ENCODE measurements at regions not wholly inside any gene's neighbourhood (a gene's known extent, or its start where the extent isn't known, plus 50 kb on each side); places are given as distances from the start of the nearest gene placed in this dataset.

GRCh38 chr19:28207244-28207643 lies 1005.7 kb downstream of the UQCRFS1 start:
- Mint-ChIP-seq H3K9me3 (peaks cover 0 to 35% (median 15%) of the 10 kb centered on the region in 8 donors), H3K27me3 (no peaks in the 10 kb centered on the region), H3K4me1 (no peaks in the 10 kb centered on the region), H3K36me3 (no peaks in the 10 kb centered on the region), H3K4me3 (no peak overlapping the region), H3K27ac (peak overlapping the region in 1 of 7 donors; percentile 37)
- DNase-seq = no peak
- ChIA-PET POLR2A (ENCODE audit: partially characterized antibody) (no interaction called here), CTCF (ENCODE audit: partially characterized antibody) (interaction anchor here (0.5 kb wide), 1 partner anchor 1057 kb away, joined by 4 read pairs; no protein-coding TSS in a partner anchor)
- Histone ChIP-seq H3K27ac (ENCODE audit: low read depth, low read length) (no peak overlapping the region), H3K9me3 (ENCODE audit: control insufficient read depth in 1 of 2, low read length in 2 of 2) (no peaks in the 10 kb centered on the region), H3K36me3 (ENCODE audit: insufficient read depth, low read length) (no peaks in the 10 kb centered on the region), H3K27me3 (ENCODE audit: insufficient read depth, low read length) (no peaks in the 10 kb centered on the region), H3K4me3 (ENCODE audit: low read length in 2 of 2) (no peak overlapping the region), H3K4me1 (ENCODE audit: insufficient read depth, low read length) (no peaks in the 10 kb centered on the region)
- intact Hi-C loops (cut with micrococcal nuclease) = no loop called here

GRCh38 chr19:28201462-28201943 lies 1011.4 kb downstream of the UQCRFS1 start:
- intact Hi-C loops (cut with micrococcal nuclease) = no loop called here
- Histone ChIP-seq H3K27ac (ENCODE audit: low read depth, low read length) (no peak overlapping the region), H3K4me1 (ENCODE audit: insufficient read depth, low read length) (no peaks in the 10 kb centered on the region), H3K27me3 (ENCODE audit: insufficient read depth, low read length) (no peaks in the 10 kb centered on the region), H3K4me3 (ENCODE audit: low read length in 2 of 2) (no peak overlapping the region), H3K9me3 (ENCODE audit: control insufficient read depth in 1 of 2, low read length in 2 of 2) (no peaks in the 10 kb centered on the region), H3K36me3 (ENCODE audit: insufficient read depth, low read length) (no peaks in the 10 kb centered on the region)
- H3K4me3 Mint-ChIP-seq = no peak overlapping the region
- H3K27me3 Mint-ChIP-seq = no peaks in the 10 kb centered on the region
- DNase-seq = no peak
- CTCF ChIA-PET (ENCODE audit: partially characterized antibody) = no interaction called here
- POLR2A ChIA-PET (ENCODE audit: partially characterized antibody) = no interaction called here
- no peak overlapping the region for H3K27ac Mint-ChIP-seq
- H3K4me1 Mint-ChIP-seq = no peaks in the 10 kb centered on the region
- no peaks in the 10 kb centered on the region for H3K36me3 Mint-ChIP-seq
- H3K9me3 Mint-ChIP-seq = peaks cover 0 to 43% (median 24%) of the 10 kb centered on the region in 8 donors

GRCh38 chr19:28199323-28199722 lies 1013.6 kb downstream of the UQCRFS1 start:
- intact Hi-C loops (cut with micrococcal nuclease) = no loop called here
- DNase-seq = no peak
- Histone ChIP-seq H3K4me1 (ENCODE audit: insufficient read depth, low read length) (no peaks in the 10 kb centered on the region), H3K9me3 (ENCODE audit: control insufficient read depth in 1 of 2, low read length in 2 of 2) (no peaks in the 10 kb centered on the region), H3K27me3 (ENCODE audit: insufficient read depth, low read length) (no peaks in the 10 kb centered on the region), H3K4me3 (ENCODE audit: low read length in 2 of 2) (no peak overlapping the region), H3K27ac (ENCODE audit: low read depth, low read length) (no peak overlapping the region), H3K36me3 (ENCODE audit: insufficient read depth, low read length) (no peaks in the 10 kb centered on the region)
- ChIA-PET POLR2A (ENCODE audit: partially characterized antibody) (no interaction called here), CTCF (ENCODE audit: partially characterized antibody) (no interaction called here)
- peaks cover 0 to 3% of the 10 kb centered on the region in 2 donors for H3K36me3 Mint-ChIP-seq
- H3K4me3 Mint-ChIP-seq = no peak overlapping the region
- H3K27ac Mint-ChIP-seq = no peak overlapping the region
- peaks cover 0 to 38% (median 24%) of the 10 kb centered on the region in 8 donors for H3K9me3 Mint-ChIP-seq
- no peaks in the 10 kb centered on the region for H3K27me3 Mint-ChIP-seq
- H3K4me1 Mint-ChIP-seq = no peaks in the 10 kb centered on the region

- H3K27ac ChIP-seq (ENCODE audit: low read depth, low read length) = no peak overlapping the region
- H3K27me3 Mint-ChIP-seq = no peaks in the 10 kb centered on the region
- no peak for DNase-seq
- no peaks in the 10 kb centered on the region for H3K4me1 Mint-ChIP-seq
- ChIA-PET POLR2A (ENCODE audit: partially characterized antibody) (no interaction called here), CTCF (ENCODE audit: partially characterized antibody) (no interaction called here)
- H3K36me3 ChIP-seq (ENCODE audit: insufficient read depth, low read length) = no peaks in the 10 kb centered on the region
- no peaks in the 10 kb centered on the region for H3K27me3 ChIP-seq (ENCODE audit: insufficient read depth, low read length)
- H3K9me3 ChIP-seq (ENCODE audit: control insufficient read depth in 1 of 2, low read length in 2 of 2) = no peaks in the 10 kb centered on the region
- no peak overlapping the region for H3K4me3 ChIP-seq (ENCODE audit: low read length in 2 of 2)
- H3K4me3 Mint-ChIP-seq = no peak overlapping the region
- intact Hi-C loops (cut with micrococcal nuclease) = no loop called here
- no peak overlapping the region for H3K27ac Mint-ChIP-seq
- peaks cover 0 to 3% of the 10 kb centered on the region in 2 donors for H3K36me3 Mint-ChIP-seq
- H3K4me1 ChIP-seq (ENCODE audit: insufficient read depth, low read length) = no peaks in the 10 kb centered on the region
- peaks cover 0 to 30% (median 16%) of the 10 kb centered on the region in 8 donors for H3K9me3 Mint-ChIP-seq
Measured at GRCh38 chr19:28196961-28197360, 1016.0 kb downstream of the UQCRFS1 start.

- peaks cover 0 to 3% of the 10 kb centered on the region in 2 donors for H3K36me3 Mint-ChIP-seq
- no peak overlapping the region for H3K4me3 Mint-ChIP-seq
- H3K9me3 Mint-ChIP-seq = peaks cover 0 to 24% (median 9%) of the 10 kb centered on the region in 8 donors
- H3K9me3 ChIP-seq (ENCODE audit: control insufficient read depth in 1 of 2, low read length in 2 of 2) = no peaks in the 10 kb centered on the region
- DNase-seq = no peak
- intact Hi-C loops (cut with micrococcal nuclease) = no loop called here
- H3K27ac ChIP-seq (ENCODE audit: low read depth, low read length) = no peak overlapping the region
- CTCF ChIA-PET (ENCODE audit: partially characterized antibody) = no interaction called here
- no peaks in the 10 kb centered on the region for H3K4me1 Mint-ChIP-seq
- no peaks in the 10 kb centered on the region for H3K27me3 Mint-ChIP-seq
- no peak overlapping the region for H3K4me3 ChIP-seq (ENCODE audit: low read length in 2 of 2)
- no peaks in the 10 kb centered on the region for H3K36me3 ChIP-seq (ENCODE audit: insufficient read depth, low read length)
- H3K27ac Mint-ChIP-seq = no peak overlapping the region
- H3K4me1 ChIP-seq (ENCODE audit: insufficient read depth, low read length) = no peaks in the 10 kb centered on the region
- H3K27me3 ChIP-seq (ENCODE audit: insufficient read depth, low read length) = no peaks in the 10 kb centered on the region
- POLR2A ChIA-PET (ENCODE audit: partially characterized antibody) = no interaction called here
Measured at GRCh38 chr19:28196101-28196500, 1016.9 kb downstream of the UQCRFS1 start.

GRCh38 chr19:28185646-28186045 lies 1027.3 kb downstream of the UQCRFS1 start:
- H3K36me3 Mint-ChIP-seq = no peaks in the 10 kb centered on the region
- no peaks in the 10 kb centered on the region for H3K4me1 Mint-ChIP-seq
- H3K9me3 ChIP-seq (ENCODE audit: control insufficient read depth in 1 of 2, low read length in 2 of 2) = no peaks in the 10 kb centered on the region
- H3K4me3 Mint-ChIP-seq = no peak overlapping the region
- no peaks in the 10 kb centered on the region for H3K36me3 ChIP-seq (ENCODE audit: insufficient read depth, low read length)
- no peaks in the 10 kb centered on the region for H3K27me3 ChIP-seq (ENCODE audit: insufficient read depth, low read length)
- DNase-seq = no peak
- POLR2A ChIA-PET (ENCODE audit: partially characterized antibody) = no interaction called here
- no peaks in the 10 kb centered on the region for H3K27me3 Mint-ChIP-seq
- H3K9me3 Mint-ChIP-seq = peaks cover 4 to 41% (median 18%) of the 10 kb centered on the region in 8 donors
- CTCF ChIA-PET (ENCODE audit: partially characterized antibody) = no interaction called here
- H3K27ac Mint-ChIP-seq = no peak overlapping the region
- intact Hi-C loops (cut with micrococcal nuclease) = no loop called here
- no peak overlapping the region for H3K4me3 ChIP-seq (ENCODE audit: low read length in 2 of 2)
- H3K4me1 ChIP-seq (ENCODE audit: insufficient read depth, low read length) = no peaks in the 10 kb centered on the region
- H3K27ac ChIP-seq (ENCODE audit: low read depth, low read length) = no peak overlapping the region

- H3K36me3 Mint-ChIP-seq = no peaks in the 10 kb centered on the region
- Histone ChIP-seq H3K9me3 (ENCODE audit: control insufficient read depth in 1 of 2, low read length in 2 of 2) (no peaks in the 10 kb centered on the region), H3K36me3 (ENCODE audit: insufficient read depth, low read length) (no peaks in the 10 kb centered on the region), H3K27me3 (ENCODE audit: insufficient read depth, low read length) (no peaks in the 10 kb centered on the region), H3K27ac (ENCODE audit: low read depth, low read length) (no peak overlapping the region), H3K4me1 (ENCODE audit: insufficient read depth, low read length) (no peaks in the 10 kb centered on the region), H3K4me3 (ENCODE audit: low read length in 2 of 2) (no peak overlapping the region)
- ChIA-PET CTCF (ENCODE audit: partially characterized antibody) (no interaction called here), POLR2A (ENCODE audit: partially characterized antibody) (no interaction called here)
- no peaks in the 10 kb centered on the region for H3K4me1 Mint-ChIP-seq
- peaks cover 4 to 38% (median 15%) of the 10 kb centered on the region in 8 donors for H3K9me3 Mint-ChIP-seq
- H3K27ac Mint-ChIP-seq = no peak overlapping the region
- H3K27me3 Mint-ChIP-seq = no peaks in the 10 kb centered on the region
- intact Hi-C loops (cut with micrococcal nuclease) = no loop called here
- no peak for DNase-seq
- H3K4me3 Mint-ChIP-seq = no peak overlapping the region
Measured at GRCh38 chr19:28184997-28185396, 1028.0 kb downstream of the UQCRFS1 start.

- CTCF ChIA-PET (ENCODE audit: partially characterized antibody) = no interaction called here
- Histone ChIP-seq H3K4me3 (ENCODE audit: low read length in 2 of 2) (no peak overlapping the region), H3K36me3 (ENCODE audit: insufficient read depth, low read length) (no peaks in the 10 kb centered on the region), H3K27me3 (ENCODE audit: insufficient read depth, low read length) (no peaks in the 10 kb centered on the region), H3K27ac (ENCODE audit: low read depth, low read length) (no peak overlapping the region), H3K4me1 (ENCODE audit: insufficient read depth, low read length) (no peaks in the 10 kb centered on the region), H3K9me3 (ENCODE audit: control insufficient read depth in 1 of 2, low read length in 2 of 2) (peaks cover 0 to 3% of the 10 kb centered on the region in 2 donors)
- Mint-ChIP-seq H3K4me1 (no peaks in the 10 kb centered on the region), H3K27me3 (no peaks in the 10 kb centered on the region), H3K9me3 (peaks cover 2 to 45% (median 33%) of the 10 kb centered on the region in 8 donors), H3K36me3 (no peaks in the 10 kb centered on the region), H3K27ac (no peak overlapping the region), H3K4me3 (no peak overlapping the region)
- POLR2A ChIA-PET (ENCODE audit: partially characterized antibody) = no interaction called here
- intact Hi-C loops (cut with micrococcal nuclease) = no loop called here
- no peak for DNase-seq
Measured at GRCh38 chr19:28176193-28176592, 1036.8 kb downstream of the UQCRFS1 start.
